HCT116 (cell line): ENCODE measurements at regions not wholly inside any gene's neighbourhood (a gene's known extent, or its start where the extent isn't known, plus 50 kb on each side); places are given as distances from the start of the nearest gene placed in this dataset.

ENCODE experiments used
- ATAC-seq: fragments of 200-7000 bp; cut with Tn5 transposase; 2 replicates; pipeline ENCODE4 v1.9.1; 2020; ENCODE audit warnings: mild to moderate bottlenecking, moderate library complexity
- BruUV-seq: library from RNA; stranded (reverse); fragments of 400-500 nt; replicated peaks from 2 replicates; lab custom pipeline; 2021; lab: Mats Ljungman, UMichigan
- CTCF ChIA-PET: fragments of 300-600 bp; sonication (Branson Sonifier 250); formaldehyde crosslinking; loops from one replicate; lab custom pipeline; 2021; ENCODE audit warnings: antibody characterized with exemption; lab: Charles Lee
- POLR2A ChIA-PET: fragments of 300-600, 350-600 bp; sonication (Branson Sonifier 250); formaldehyde crosslinking; loops from one replicate; lab custom pipeline; 2021; ENCODE audit warnings: antibody characterized with exemption; lab: Charles Lee
- RAD21 ChIA-PET, 2 experiments: fragments of 300-600 bp; sonication (Branson Sonifier 250); formaldehyde crosslinking; loops; one replicate each; lab custom pipeline; 2023; ENCODE audit warnings: low total read pairs in 2 of 2; ENCODE audit not compliant: uncharacterized antibody in 2 of 2, unreplicated experiment in 2 of 2, low non-redundant PET in 1 of 2; lab: Charles Lee
- DNase-seq: peaks from one replicate; pipeline ENCODE4 v3.0.0-alpha.2; 2010; ENCODE audit warnings: low read depth, low spot score
- H2AFZ ChIP-seq: fragments of 200-600 bp; shearing (Covaris generic), sonication (generic); 2 replicates; pipeline ENCODE4 v1.6.1; 2017; ENCODE audit warnings: low read depth, mixed run types, mixed read lengths, antibody characterized with exemption, low read length; ENCODE audit not compliant: poor library complexity, severe bottlenecking
- H3K27ac ChIP-seq: 2 replicates; pipeline ENCODE4 v1.5.1; 2012; ENCODE audit warnings: low read depth, low read length
- H3K27me3 ChIP-seq: fragments of 200-600 bp; sonication (generic); 2 replicates; pipeline ENCODE4 v1.6.1; 2016; ENCODE audit warnings: mixed run types, low read length, mixed read lengths; ENCODE audit not compliant: insufficient read depth
- H3K36me3 ChIP-seq, 2 experiments: fragments of 200-500 bp in 1 of 2; fragments of 200-600 bp in 1 of 2; sonication (Bioruptor generic) in 1 of 2; sonication (generic) in 1 of 2; 2 replicates each; pipeline versions ENCODE4 v1.5.1 to v1.6.1; 2014 to 2016; ENCODE audit warnings: low read length in 2 of 2, inconsistent platforms in 1 of 2, mixed read lengths in 1 of 2, mixed run types in 1 of 2; ENCODE audit not compliant: insufficient read depth in 2 of 2, control insufficient read depth in 1 of 2
- H3K4me1 ChIP-seq, 2 experiments: fragments of 200-600 bp in 1 of 2; sonication (generic) in 1 of 2; 2 replicates each; pipeline versions ENCODE4 v1.5.1 to v1.6.1; 2012 to 2017; ENCODE audit warnings: low read length in 2 of 2, inconsistent platforms in 1 of 2, mild to moderate bottlenecking in 1 of 2, mixed read lengths in 1 of 2, mixed run types in 1 of 2, moderate library complexity in 1 of 2; ENCODE audit not compliant: insufficient read depth in 2 of 2, control insufficient read depth in 1 of 2
- H3K4me2 ChIP-seq: fragments of 200-600 bp; sonication (generic); 2 replicates; pipeline ENCODE4 v1.6.1; 2017; ENCODE audit warnings: mixed run types, low read length, mixed read lengths
- H3K4me3 ChIP-seq, 2 experiments: fragments of 200-600 bp in 1 of 2; sonication (generic) in 1 of 2; replicated peaks in 1 of 2; 2 replicates each; pipeline ENCODE4 v1.5.1; 2011 to 2016; ENCODE audit warnings: low read length in 2 of 2, control low read depth in 1 of 2, low read depth in 1 of 2, mild to moderate bottlenecking in 1 of 2, mixed read lengths in 1 of 2, mixed run types in 1 of 2
- H3K79me2 ChIP-seq: fragments of 200-600 bp; sonication (generic); 2 replicates; pipeline ENCODE4 v1.6.1; 2017; ENCODE audit warnings: mild to moderate bottlenecking, mixed run types, low read length, moderate library complexity, mixed read lengths; ENCODE audit not compliant: insufficient read depth
- H3K9ac ChIP-seq: fragments of 200-600 bp; sonication (generic); 2 replicates; pipeline ENCODE4 v1.6.1; 2016; ENCODE audit warnings: low read length, mixed read lengths
- H3K9me2 ChIP-seq: fragments of 200-600 bp; sonication (generic), shearing (Covaris generic); 2 replicates; pipeline ENCODE4 v1.6.1; 2017; ENCODE audit warnings: mixed run types, mild to moderate bottlenecking, moderate library complexity; ENCODE audit not compliant: insufficient read depth
- H3K9me3 ChIP-seq, 2 experiments: fragments of 200-500 bp in 1 of 2; fragments of 200-600 bp in 1 of 2; sonication (Bioruptor generic) in 1 of 2; sonication (generic) in 1 of 2; 2 replicates each; pipeline ENCODE4 v1.6.1; 2014 to 2017; ENCODE audit warnings: low read length in 2 of 2, mixed read lengths in 2 of 2, inconsistent platforms in 1 of 2, low read depth in 1 of 2, mild to moderate bottlenecking in 1 of 2, mixed run types in 1 of 2, moderate library complexity in 1 of 2; ENCODE audit not compliant: control insufficient read depth in 1 of 2, insufficient read depth in 1 of 2
- H4K20me1 ChIP-seq: fragments of 200-600 bp; sonication (generic), shearing (Covaris generic); 2 replicates; pipeline ENCODE4 v1.6.1; 2017; ENCODE audit warnings: mixed run types, mild to moderate bottlenecking, moderate library complexity; ENCODE audit not compliant: insufficient read depth
- ATF3 ChIP-seq: IDR thresholded peaks from 2 replicates; pipeline ENCODE4 v1.6.1; 2012
- CBX3 ChIP-seq: IDR thresholded peaks from 2 replicates; pipeline ENCODE4 v1.6.1; 2012; ENCODE audit warnings: low read depth
- CEBPB ChIP-seq: IDR thresholded peaks from 2 replicates; pipeline ENCODE4 v1.6.1; 2012; ENCODE audit warnings: low read depth
- CTCF ChIP-seq, 3 experiments: fragments of 200-600 bp in 1 of 3; sonication (generic) in 1 of 3; IDR thresholded peaks in 2 of 3; conservative IDR thresholded peaks in 1 of 3; 2 replicates each; pipeline ENCODE4 v1.5.1; 2012 to 2017; ENCODE audit warnings: low read depth in 2 of 3, low read length in 2 of 3, antibody characterized with exemption in 1 of 3, borderline replicate concordance in 1 of 3, control low read depth in 1 of 3, mild to moderate bottlenecking in 1 of 3, mixed read lengths in 1 of 3, mixed run types in 1 of 3, moderate library complexity in 1 of 3; ENCODE audit not compliant: insufficient read depth in 1 of 3
- POLR2A ChIP-seq: IDR thresholded peaks from 2 replicates; pipeline ENCODE4 v1.7.0; 2011; ENCODE audit warnings: borderline replicate concordance; ENCODE audit not compliant: insufficient read depth, insufficient read length; ENCODE audit errors: extremely low read depth
- ZNF274 ChIP-seq: fragments of 200-500 bp; sonication (Bioruptor generic); IDR thresholded peaks from 2 replicates; pipeline ENCODE4 v1.6.1; 2014; ENCODE audit warnings: mild to moderate bottlenecking, low read depth, low read length, inconsistent platforms
- intact Hi-C: fragments of 100-400 bp; cut with micrococcal nuclease; formaldehyde crosslinking; loops from 2 replicates; pipeline ENCODE4 v1.10.0; 2022

- 0 out of 2 replicates have a peak, but pooled peaks cover 4% of the 10 kb centered on the region for H3K27me3 ChIP-seq
- CTCF ChIA-PET = no interaction called here
- no TSS peak for BruUV-seq
These were observed 295.2 kb downstream of the NDUFA10 start for GRCh38 chr2:239729681-239730566.

More at GRCh38 chr2:239729681-239730566, 295.2 kb downstream of the NDUFA10 start:
- no peak overlapping the region for H2AFZ ChIP-seq
- no peak overlapping the region for H3K4me2 ChIP-seq
- H3K4me1 ChIP-seq = no peaks in the 10 kb centered on the region
- H3K4me3 ChIP-seq = no peak overlapping the region
- no peak overlapping the region for H3K9ac ChIP-seq
- intact Hi-C loops = no loop called here
- POLR2A ChIA-PET = no interaction called here
- no peaks in the 10 kb centered on the region for H3K9me3 ChIP-seq
- TF ChIP-seq CTCF (IDR thresholded peaks at IDR 0.05 in 2 of 3, conservative IDR thresholded peaks at IDR 0.05 in 1 of 3; ENCODE audit: borderline replicate concordance in 1 of 3, insufficient read depth in 1 of 3, low read depth in 2 of 3, low read length in 2 of 3) (0 out of 6 replicates have a peak, but pooled peaks of 1 of the 3 experiments have one; percentile 3), ZNF274 (no peak), CEBPB (no peak), CBX3 (no peak), ATF3 (no peak), POLR2A (no peak)
- H4K20me1 ChIP-seq = no peaks in the 10 kb centered on the region
- no peaks in the 10 kb centered on the region for H3K9me2 ChIP-seq
- no peaks in the 10 kb centered on the region for H3K36me3 ChIP-seq
- no peaks in the 10 kb centered on the region for H3K79me2 ChIP-seq
- no peak overlapping the region for H3K27ac ChIP-seq
- RAD21 ChIA-PET = no interaction called here
- ATAC-seq = no peak
- no peak for DNase-seq
